ENCODE measurements at regions not wholly inside any gene's neighbourhood (a gene's known extent, or its start where the extent isn't known, plus 50 kb on each side); places are given as distances from the start of the nearest gene placed in this dataset.

GRCh38 chr5:54679686-54680085, 162.1 kb downstream of the SNX18 start:
- Histone ChIP-seq H3K36me3 (ENCODE audit: control insufficient read depth in 4 of 4, insufficient read depth in 4 of 4, low read length in 3 of 4) (no peaks in the 10 kb centered on the region), H3K4me1 (ENCODE audit: control extremely low read depth in 1 of 4, control insufficient read depth in 4 of 4, insufficient read depth in 4 of 4, low read length in 3 of 4) (no peaks in the 10 kb centered on the region), H3K27ac (ENCODE audit: insufficient read depth in 1 of 2, low read depth in 1 of 2, low read length in 2 of 2, poor library complexity in 1 of 2, severe bottlenecking in 2 of 2) (no peak overlapping the region), H3K27me3 (replicated peaks in 2 of 5; ENCODE audit: control insufficient read depth in 4 of 5, insufficient read depth in 5 of 5, low read length in 4 of 5) (no peaks in the 10 kb centered on the region), H3K9me3 (ENCODE audit: control extremely low read depth in 1 of 5, control insufficient read depth in 4 of 5, insufficient read depth in 2 of 5, low read depth in 1 of 5, low read length in 4 of 5) (peaks cover 0 to 5% (median 0%) of the 10 kb centered on the region in 5 experiments), H3K4me3 (ENCODE audit: control insufficient read depth in 1 of 7, extremely low read depth in 1 of 7, insufficient read depth in 4 of 7, low read depth in 2 of 7, low read length in 6 of 7) (no peak overlapping the region)
- no CpG with 5 or more reads among the region's 2 CpGs for WGBS (ENCODE audit: insufficient coverage)
- no peak for DNase-seq
- CTCF ChIA-PET, result no interaction called here
- POLR2A ChIA-PET, result no interaction called here

DNA sequence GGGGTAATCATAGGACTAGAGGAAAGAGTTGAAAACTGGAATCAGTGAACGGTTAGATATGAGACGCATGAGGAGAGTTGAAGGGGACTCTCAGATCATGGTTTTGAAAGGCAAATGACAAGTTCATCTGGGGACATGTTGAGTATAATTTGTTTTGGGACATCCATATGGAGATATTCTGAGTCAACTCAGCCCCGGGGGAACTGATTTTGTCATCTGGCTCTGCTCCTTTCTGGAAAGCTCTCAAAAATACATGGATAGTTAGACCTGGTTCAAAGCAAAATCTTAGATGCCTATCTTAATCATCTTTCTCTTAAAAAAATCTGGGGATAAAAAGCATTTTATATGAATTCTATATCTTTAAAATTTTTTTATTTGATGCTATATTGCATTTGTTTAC, 161.2 kb downstream of the SNX18 start:
- H3K9me3 ChIP-seq (ENCODE audit: control extremely low read depth in 1 of 5, control insufficient read depth in 4 of 5, insufficient read depth in 2 of 5, low read depth in 1 of 5, low read length in 4 of 5), result peaks cover 0 to 5% (median 0%) of the 10 kb centered on the region in 5 experiments
- POLR2A ChIA-PET, result no interaction called here
- H3K4me1 ChIP-seq (ENCODE audit: control extremely low read depth in 1 of 4, control insufficient read depth in 4 of 4, insufficient read depth in 4 of 4, low read length in 3 of 4), result peaks cover 0 to 6% (median 2%) of the 10 kb centered on the region in 4 experiments
- H3K27ac ChIP-seq (ENCODE audit: insufficient read depth in 1 of 2, low read depth in 1 of 2, low read length in 2 of 2, poor library complexity in 1 of 2, severe bottlenecking in 2 of 2), result no peak overlapping the region
- H3K27me3 ChIP-seq (replicated peaks in 2 of 5; ENCODE audit: control insufficient read depth in 4 of 5, insufficient read depth in 5 of 5, low read length in 4 of 5), result no peaks in the 10 kb centered on the region
- H3K4me3 ChIP-seq (ENCODE audit: control insufficient read depth in 1 of 7, extremely low read depth in 1 of 7, insufficient read depth in 4 of 7, low read depth in 2 of 7, low read length in 6 of 7), result no peak overlapping the region
- 100% methylated on average over 2 of the region's 3 CpGs for WGBS (ENCODE audit: insufficient coverage)
- DNase-seq, result no peak
- H3K36me3 ChIP-seq (ENCODE audit: control insufficient read depth in 4 of 4, insufficient read depth in 4 of 4, low read length in 3 of 4), result no peaks in the 10 kb centered on the region
- CTCF ChIA-PET, result no interaction called here

- 77% methylated on average over 3 of the region's 3 CpGs for WGBS (ENCODE audit: insufficient coverage)
- no peak overlapping the region for H3K4me3 ChIP-seq (ENCODE audit: control insufficient read depth in 1 of 7, extremely low read depth in 1 of 7, insufficient read depth in 4 of 7, low read depth in 2 of 7, low read length in 6 of 7)
- peaks cover 0 to 10% (median 4%) of the 10 kb centered on the region in 5 experiments for H3K9me3 ChIP-seq (ENCODE audit: control extremely low read depth in 1 of 5, control insufficient read depth in 4 of 5, insufficient read depth in 2 of 5, low read depth in 1 of 5, low read length in 4 of 5)
- POLR2A ChIA-PET, result no interaction called here
- H3K27ac ChIP-seq (ENCODE audit: insufficient read depth in 1 of 2, low read depth in 1 of 2, low read length in 2 of 2, poor library complexity in 1 of 2, severe bottlenecking in 2 of 2), result no peak overlapping the region
- no peaks in the 10 kb centered on the region for H3K36me3 ChIP-seq (ENCODE audit: control insufficient read depth in 4 of 4, insufficient read depth in 4 of 4, low read length in 3 of 4)
- peaks cover 0 to 9% (median 6%) of the 10 kb centered on the region in 4 experiments for H3K4me1 ChIP-seq (ENCODE audit: control extremely low read depth in 1 of 4, control insufficient read depth in 4 of 4, insufficient read depth in 4 of 4, low read length in 3 of 4)
- H3K27me3 ChIP-seq (replicated peaks in 2 of 5; ENCODE audit: control insufficient read depth in 4 of 5, insufficient read depth in 5 of 5, low read length in 4 of 5), result no peaks in the 10 kb centered on the region
- DNase-seq, result no peak
- CTCF ChIA-PET, result no interaction called here
Measured at GRCh38 chr5:54676481-54677340, 159.2 kb downstream of the SNX18 start.

GRCh38 chr5:54673523-54674225, 156.1 kb downstream of the SNX18 start:
- Histone ChIP-seq H3K4me3 (ENCODE audit: control insufficient read depth in 1 of 7, extremely low read depth in 1 of 7, insufficient read depth in 4 of 7, low read depth in 2 of 7, low read length in 6 of 7) (no peak overlapping the region), H3K4me1 (ENCODE audit: control extremely low read depth in 1 of 4, control insufficient read depth in 4 of 4, insufficient read depth in 4 of 4, low read length in 3 of 4) (peaks cover 2 to 24% (median 14%) of the 10 kb centered on the region in 4 experiments), H3K27ac (ENCODE audit: insufficient read depth in 1 of 2, low read depth in 1 of 2, low read length in 2 of 2, poor library complexity in 1 of 2, severe bottlenecking in 2 of 2) (no peak overlapping the region), H3K36me3 (ENCODE audit: control insufficient read depth in 4 of 4, insufficient read depth in 4 of 4, low read length in 3 of 4) (no peaks in the 10 kb centered on the region), H3K9me3 (ENCODE audit: control extremely low read depth in 1 of 5, control insufficient read depth in 4 of 5, insufficient read depth in 2 of 5, low read depth in 1 of 5, low read length in 4 of 5) (peaks cover 0 to 12% (median 4%) of the 10 kb centered on the region in 5 experiments), H3K27me3 (replicated peaks in 2 of 5; ENCODE audit: control insufficient read depth in 4 of 5, insufficient read depth in 5 of 5, low read length in 4 of 5) (no peaks in the 10 kb centered on the region)
- WGBS (ENCODE audit: insufficient coverage), result 0% methylated on average over 1 of the region's 4 CpGs
- DNase-seq, result peak in 2 of 3 donors; percentile 18 to 45
- POLR2A ChIA-PET, result no interaction called here
- CTCF ChIA-PET, result no interaction called here

DNA sequence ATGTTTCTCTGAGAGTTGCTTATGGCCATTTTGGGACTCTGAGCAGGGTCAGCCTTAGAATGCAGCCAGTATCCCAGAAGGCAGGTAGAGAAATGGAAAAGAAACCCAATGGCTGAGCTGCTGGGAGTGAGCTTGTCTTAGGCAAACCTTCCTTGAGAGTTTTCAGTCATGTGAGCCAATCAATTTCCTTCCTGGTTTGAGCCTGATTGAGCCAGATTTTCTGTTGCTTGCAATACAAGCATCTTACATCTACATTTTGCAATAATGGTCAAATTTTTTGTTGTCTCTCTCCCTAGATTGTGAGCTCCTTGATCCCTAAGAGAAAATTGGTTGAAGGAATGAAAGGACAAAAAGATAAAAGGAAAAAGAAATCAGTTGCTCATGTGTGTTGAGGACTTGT, 155.3 kb downstream of the SNX18 start:
- Histone ChIP-seq H3K4me1 (ENCODE audit: control extremely low read depth in 1 of 4, control insufficient read depth in 4 of 4, insufficient read depth in 4 of 4, low read length in 3 of 4) (peaks cover 2 to 24% (median 14%) of the 10 kb centered on the region in 4 experiments), H3K36me3 (ENCODE audit: control insufficient read depth in 4 of 4, insufficient read depth in 4 of 4, low read length in 3 of 4) (no peaks in the 10 kb centered on the region), H3K27ac (ENCODE audit: insufficient read depth in 1 of 2, low read depth in 1 of 2, low read length in 2 of 2, poor library complexity in 1 of 2, severe bottlenecking in 2 of 2) (no peak overlapping the region), H3K27me3 (replicated peaks in 2 of 5; ENCODE audit: control insufficient read depth in 4 of 5, insufficient read depth in 5 of 5, low read length in 4 of 5) (no peaks in the 10 kb centered on the region), H3K9me3 (ENCODE audit: control extremely low read depth in 1 of 5, control insufficient read depth in 4 of 5, insufficient read depth in 2 of 5, low read depth in 1 of 5, low read length in 4 of 5) (peaks cover 0 to 17% (median 4%) of the 10 kb centered on the region in 5 experiments), H3K4me3 (ENCODE audit: control insufficient read depth in 1 of 7, extremely low read depth in 1 of 7, insufficient read depth in 4 of 7, low read depth in 2 of 7, low read length in 6 of 7) (no peak overlapping the region)
- ChIA-PET POLR2A (no interaction called here), CTCF (no interaction called here)
- no peak for DNase-seq

- Histone ChIP-seq H3K9me3 (ENCODE audit: control extremely low read depth in 1 of 5, control insufficient read depth in 4 of 5, insufficient read depth in 2 of 5, low read depth in 1 of 5, low read length in 4 of 5) (peaks cover 0 to 17% (median 4%) of the 10 kb centered on the region in 5 experiments), H3K27ac (ENCODE audit: insufficient read depth in 1 of 2, low read depth in 1 of 2, low read length in 2 of 2, poor library complexity in 1 of 2, severe bottlenecking in 2 of 2) (no peak overlapping the region), H3K4me3 (ENCODE audit: control insufficient read depth in 1 of 7, extremely low read depth in 1 of 7, insufficient read depth in 4 of 7, low read depth in 2 of 7, low read length in 6 of 7) (no peak overlapping the region), H3K27me3 (replicated peaks in 2 of 5; ENCODE audit: control insufficient read depth in 4 of 5, insufficient read depth in 5 of 5, low read length in 4 of 5) (no peaks in the 10 kb centered on the region), H3K36me3 (ENCODE audit: control insufficient read depth in 4 of 4, insufficient read depth in 4 of 4, low read length in 3 of 4) (no peaks in the 10 kb centered on the region), H3K4me1 (ENCODE audit: control extremely low read depth in 1 of 4, control insufficient read depth in 4 of 4, insufficient read depth in 4 of 4, low read length in 3 of 4) (peaks cover 2 to 24% (median 14%) of the 10 kb centered on the region in 4 experiments)
- DNase-seq, result no peak
- CTCF ChIA-PET, result interaction anchor here (1.4 kb wide), 1 partner anchor 154 kb away, joined by 3 read pairs; the partner anchor contains the start of gene SNX18
- POLR2A ChIA-PET, result no interaction called here
- WGBS (ENCODE audit: insufficient coverage), result 100% methylated on average over 1 of the region's 2 CpGs
Measured at GRCh38 chr5:54671681-54672080, 154.1 kb downstream of the SNX18 start.

- CTCF ChIA-PET, result interaction anchor here (0.5 to 1.4 kb wide), 2 partner anchors 153 to 1036 kb away, joined by 3 read pairs; partner anchors contain the start of gene SNX18
- POLR2A ChIA-PET, result no interaction called here
- Histone ChIP-seq H3K9me3 (ENCODE audit: control extremely low read depth in 1 of 5, control insufficient read depth in 4 of 5, insufficient read depth in 2 of 5, low read depth in 1 of 5, low read length in 4 of 5) (peaks cover 0 to 17% (median 4%) of the 10 kb centered on the region in 5 experiments), H3K4me3 (ENCODE audit: control insufficient read depth in 1 of 7, extremely low read depth in 1 of 7, insufficient read depth in 4 of 7, low read depth in 2 of 7, low read length in 6 of 7) (no peak overlapping the region), H3K27me3 (replicated peaks in 2 of 5; ENCODE audit: control insufficient read depth in 4 of 5, insufficient read depth in 5 of 5, low read length in 4 of 5) (no peaks in the 10 kb centered on the region), H3K36me3 (ENCODE audit: control insufficient read depth in 4 of 4, insufficient read depth in 4 of 4, low read length in 3 of 4) (no peaks in the 10 kb centered on the region), H3K4me1 (ENCODE audit: control extremely low read depth in 1 of 4, control insufficient read depth in 4 of 4, insufficient read depth in 4 of 4, low read length in 3 of 4) (peaks cover 2 to 24% (median 14%) of the 10 kb centered on the region in 4 experiments), H3K27ac (ENCODE audit: insufficient read depth in 1 of 2, low read depth in 1 of 2, low read length in 2 of 2, poor library complexity in 1 of 2, severe bottlenecking in 2 of 2) (no peak overlapping the region)
- no peak for DNase-seq
- WGBS (ENCODE audit: insufficient coverage), result 95% methylated on average over 4 of the region's 4 CpGs
Measured at GRCh38 chr5:54671111-54671531, 153.6 kb downstream of the SNX18 start.
